ENCODE measurements at regions not wholly inside any gene's neighbourhood (a gene's known extent, or its start where the extent isn't known, plus 50 kb on each side); places are given as distances from the start of the nearest gene placed in this dataset.

DNA sequence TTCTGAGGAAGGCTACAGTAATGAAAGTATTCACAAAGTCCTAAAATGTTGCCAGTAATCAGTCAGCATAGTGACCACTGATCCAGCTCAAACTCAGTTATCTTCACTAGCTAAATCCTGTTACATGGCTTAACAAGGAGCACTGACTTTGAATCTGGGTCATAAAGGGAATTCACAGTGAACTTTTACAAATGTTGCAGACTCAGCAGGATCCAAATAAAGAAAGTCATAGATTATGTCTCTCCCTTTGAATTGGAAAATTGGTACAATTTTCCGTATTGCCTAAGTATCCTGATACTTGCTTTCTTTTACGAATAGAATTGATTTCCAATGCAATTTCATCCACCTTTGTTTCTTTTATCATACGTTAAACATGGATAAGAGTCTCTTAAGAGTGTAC, 431.5 kb upstream of the CNTN6 start:
- TF ChIP-seq, protein P1, sequence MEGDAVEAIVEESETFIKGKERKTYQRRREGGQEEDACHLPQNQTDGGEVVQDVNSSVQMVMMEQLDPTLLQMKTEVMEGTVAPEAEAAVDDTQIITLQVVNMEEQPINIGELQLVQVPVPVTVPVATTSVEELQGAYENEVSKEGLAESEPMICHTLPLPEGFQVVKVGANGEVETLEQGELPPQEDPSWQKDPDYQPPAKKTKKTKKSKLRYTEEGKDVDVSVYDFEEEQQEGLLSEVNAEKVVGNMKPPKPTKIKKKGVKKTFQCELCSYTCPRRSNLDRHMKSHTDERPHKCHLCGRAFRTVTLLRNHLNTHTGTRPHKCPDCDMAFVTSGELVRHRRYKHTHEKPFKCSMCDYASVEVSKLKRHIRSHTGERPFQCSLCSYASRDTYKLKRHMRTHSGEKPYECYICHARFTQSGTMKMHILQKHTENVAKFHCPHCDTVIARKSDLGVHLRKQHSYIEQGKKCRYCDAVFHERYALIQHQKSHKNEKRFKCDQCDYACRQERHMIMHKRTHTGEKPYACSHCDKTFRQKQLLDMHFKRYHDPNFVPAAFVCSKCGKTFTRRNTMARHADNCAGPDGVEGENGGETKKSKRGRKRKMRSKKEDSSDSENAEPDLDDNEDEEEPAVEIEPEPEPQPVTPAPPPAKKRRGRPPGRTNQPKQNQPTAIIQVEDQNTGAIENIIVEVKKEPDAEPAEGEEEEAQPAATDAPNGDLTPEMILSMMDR (IDR thresholded peaks at IDR 0.05; ENCODE audit: borderline replicate concordance, extremely low read depth, low read length, poor library complexity, severe bottlenecking) = no peak
- TF ChIP-seq EZH2 (IDR thresholded peaks at IDR 0.05; ENCODE audit: borderline replicate concordance, low read depth, low read length, severe bottlenecking) = no peak
